ENCODE measurements at regions not wholly inside any gene's neighbourhood (a gene's known extent, or its start where the extent isn't known, plus 50 kb on each side); places are given as distances from the start of the nearest gene placed in this dataset.

GRCh38 chr6:159118924-159119323 lies 50.3 kb upstream of the FNDC1 start:
- DNase-seq, result no peak

GRCh38 chr6:159117563-159117962 lies 51.6 kb upstream of the FNDC1 start:
- peak in 1 of 2 donors; percentile 79 for DNase-seq

GRCh38 chr6:159117046-159117445 lies 52.2 kb upstream of the FNDC1 start:
- no peak for DNase-seq

DNA sequence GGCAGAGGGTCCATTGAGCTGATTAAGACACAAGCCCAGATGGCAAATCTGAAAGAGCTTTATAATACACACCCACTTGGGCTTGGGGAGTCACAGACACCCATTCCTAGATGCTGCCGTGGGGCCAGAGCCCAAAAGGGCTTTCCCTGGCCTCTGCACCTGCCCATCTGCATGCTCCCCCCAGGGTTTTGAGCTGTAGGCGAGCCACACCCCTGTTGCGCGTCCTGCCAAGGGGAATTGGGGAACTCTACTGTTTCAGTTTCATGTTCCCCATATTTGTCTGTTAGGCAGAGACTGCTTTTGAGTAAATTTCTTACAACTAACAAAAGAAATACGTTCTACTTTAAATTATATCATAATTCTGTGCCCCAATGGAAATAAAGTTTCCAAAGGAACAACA lies 52.9 kb upstream of the FNDC1 start:
- peak in 1 of 2 donors; percentile 81 for DNase-seq

DNA sequence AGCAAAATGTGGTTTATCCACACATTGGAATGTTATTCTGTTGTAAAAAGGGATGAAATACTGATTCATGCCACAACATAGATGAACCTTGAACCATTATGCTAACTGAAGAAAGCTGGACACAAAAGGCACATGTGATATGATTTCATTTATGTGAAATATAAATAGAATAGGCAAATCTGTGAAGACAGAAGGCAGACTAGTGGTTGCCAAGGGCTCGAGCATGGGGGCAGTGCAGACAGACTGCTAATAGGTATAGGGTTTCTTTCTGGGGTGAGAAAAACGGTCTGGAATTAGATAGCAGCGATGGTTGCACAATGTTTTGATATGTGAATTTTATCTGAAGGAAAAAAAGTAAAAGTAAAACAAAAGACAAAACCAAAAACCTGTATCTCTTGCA lies 54.6 kb upstream of the FNDC1 start:
- no peak for DNase-seq

GRCh38 chr6:159113223-159113622 lies 56.0 kb upstream of the FNDC1 start:
- DNase-seq, result no peak

DNA sequence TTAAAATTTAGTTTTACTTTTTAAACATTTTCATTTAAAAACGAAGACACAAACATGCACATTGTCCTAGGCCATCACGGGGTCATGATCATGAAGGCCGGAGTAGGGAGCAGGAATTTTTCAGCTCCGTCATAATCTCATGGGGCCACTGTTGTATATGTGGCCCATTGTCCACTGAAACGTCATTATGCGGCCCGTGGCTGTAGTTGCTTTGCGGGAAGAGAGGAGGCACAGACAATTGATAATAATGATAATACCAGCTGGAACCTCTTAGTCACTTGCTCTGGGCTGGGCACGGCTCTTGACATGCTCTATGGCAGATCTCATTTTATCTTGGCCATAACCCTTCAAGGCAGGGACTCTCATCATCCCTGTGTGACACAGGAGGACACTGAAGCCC lies 56.5 kb upstream of the FNDC1 start:
- no peak for DNase-seq

GRCh38 chr6:159110748-159111147 lies 58.5 kb upstream of the FNDC1 start:
- DNase-seq, result no peak

GRCh38 chr6:159110013-159110412 lies 59.2 kb upstream of the FNDC1 start:
- peak; percentile 43 to 64 for DNase-seq

DNA sequence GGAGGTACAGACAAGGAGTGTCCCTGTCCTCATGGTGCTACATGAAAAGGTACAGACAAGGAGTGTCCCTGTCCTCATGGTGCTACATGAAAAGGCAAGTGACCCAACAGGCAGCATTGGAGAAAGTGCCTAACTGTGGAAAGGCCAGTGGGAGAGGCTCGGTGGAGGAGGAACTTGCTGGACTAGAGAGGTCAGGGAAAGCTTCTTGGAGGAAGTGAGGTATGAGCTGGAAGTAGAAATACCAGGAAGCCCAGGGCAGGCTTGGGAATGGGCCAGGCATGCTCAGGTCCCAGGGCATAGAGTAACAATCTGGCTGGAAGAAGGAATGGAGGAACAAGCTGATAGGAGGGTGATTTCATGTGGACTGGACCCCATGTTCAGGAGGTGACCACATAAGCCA lies 59.8 kb upstream of the FNDC1 start:
- DNase-seq, result no peak

- no peak for DNase-seq
Measured at GRCh38 chr6:159108426-159108985, 60.7 kb upstream of the FNDC1 start.

GRCh38 chr6:159107451-159108260 lies 61.5 kb upstream of the FNDC1 start:
- DNase-seq, result peak; percentile 81 to 84

DNA sequence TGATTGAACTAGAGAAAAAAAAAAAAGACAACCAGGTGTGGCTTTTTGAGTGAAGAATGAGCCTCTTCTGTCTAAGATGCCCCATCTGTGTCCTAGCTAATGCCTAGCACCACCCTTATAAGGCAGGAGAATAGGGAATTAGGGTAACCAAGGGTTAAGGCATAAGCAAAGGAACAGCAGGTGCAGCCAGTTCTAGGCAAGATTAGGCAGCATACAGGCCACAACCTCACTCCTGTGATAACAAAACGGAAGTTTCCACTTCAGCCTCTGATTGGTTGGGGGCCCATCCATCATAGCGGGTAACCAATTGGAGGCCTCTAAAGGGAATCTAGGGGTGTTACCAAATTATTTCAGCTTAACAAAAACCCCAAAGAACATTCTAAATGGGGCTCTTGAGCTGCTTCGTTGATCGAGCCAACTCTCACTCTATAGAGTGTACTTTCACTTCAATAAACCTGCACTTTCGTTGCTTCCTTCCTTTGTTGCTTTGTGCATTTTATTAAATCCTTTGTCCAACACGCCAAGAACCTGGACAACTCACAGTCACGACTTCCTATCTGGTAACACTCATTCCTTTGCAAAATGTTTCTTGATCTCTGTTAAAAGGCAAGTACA lies 61.9 kb upstream of the TAGAP start:
- DNase-seq, result peak; percentile 93 to 97

- no peak for DNase-seq
Measured at GRCh38 chr6:159105716-159106115, 60.9 kb upstream of the TAGAP start.

DNA sequence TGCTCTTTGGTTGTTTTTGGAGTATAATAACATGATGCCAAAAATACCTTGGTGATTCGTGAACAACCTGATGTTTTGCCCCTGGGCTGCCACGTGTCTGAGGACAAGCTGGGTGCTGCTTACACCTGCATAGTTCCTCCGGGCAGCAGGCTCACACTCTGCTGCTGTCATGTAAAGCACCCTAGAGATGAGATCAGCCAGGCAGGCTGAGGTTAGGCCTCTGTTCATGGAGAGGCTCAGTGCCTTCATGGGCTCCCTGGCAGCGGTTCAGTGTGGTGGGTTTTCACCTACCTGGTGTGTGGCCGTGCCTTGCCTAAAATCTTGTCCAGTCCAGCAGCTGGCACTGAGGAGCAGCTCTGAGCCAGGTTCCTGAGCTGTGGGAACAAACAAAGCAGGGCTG lies 60.1 kb upstream of the TAGAP start:
- DNase-seq, result peak in 1 of 2 donors; percentile 82

DNA sequence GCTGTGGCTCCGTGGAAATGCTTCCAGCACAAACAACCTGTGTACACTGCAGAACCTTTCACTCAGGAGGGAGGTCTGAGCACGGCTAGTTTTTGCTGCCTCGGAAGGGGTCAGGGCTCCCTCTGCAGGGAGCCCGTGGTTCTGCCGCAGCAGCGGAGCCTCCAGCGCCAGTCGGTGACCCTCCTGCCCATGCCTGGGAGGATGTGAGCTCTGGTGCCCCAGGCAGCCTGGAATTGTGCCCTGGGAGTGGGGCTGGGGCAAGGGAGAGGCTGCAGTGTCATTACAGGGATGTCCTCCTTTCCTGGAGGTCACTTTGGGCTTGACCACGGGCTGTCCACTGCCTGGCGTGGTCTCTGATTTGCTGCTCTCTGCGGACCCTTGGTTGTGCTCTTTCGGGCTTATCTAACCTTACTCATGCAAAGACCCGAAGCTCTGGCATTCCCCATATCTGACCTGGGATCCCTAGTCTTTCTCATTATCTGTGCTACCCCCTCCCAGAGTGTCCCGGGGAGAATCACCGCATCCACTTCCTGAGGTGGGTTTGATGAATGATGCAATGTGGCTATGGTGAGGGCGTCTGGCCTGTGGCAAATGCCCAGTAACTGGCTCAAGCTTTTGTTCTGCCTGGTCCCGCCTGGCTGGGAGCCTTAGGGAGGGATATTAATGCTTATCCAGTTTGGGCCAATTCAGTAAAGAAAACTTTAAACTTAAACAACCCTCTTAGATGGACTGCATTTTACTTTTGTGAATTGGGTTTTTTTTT lies 59.6 kb upstream of the TAGAP start:
- DNase-seq, result peak; percentile 86 to 88

- DNase-seq, result no peak
Measured at GRCh38 chr6:159103396-159104162, 58.8 kb upstream of the TAGAP start.

DNA sequence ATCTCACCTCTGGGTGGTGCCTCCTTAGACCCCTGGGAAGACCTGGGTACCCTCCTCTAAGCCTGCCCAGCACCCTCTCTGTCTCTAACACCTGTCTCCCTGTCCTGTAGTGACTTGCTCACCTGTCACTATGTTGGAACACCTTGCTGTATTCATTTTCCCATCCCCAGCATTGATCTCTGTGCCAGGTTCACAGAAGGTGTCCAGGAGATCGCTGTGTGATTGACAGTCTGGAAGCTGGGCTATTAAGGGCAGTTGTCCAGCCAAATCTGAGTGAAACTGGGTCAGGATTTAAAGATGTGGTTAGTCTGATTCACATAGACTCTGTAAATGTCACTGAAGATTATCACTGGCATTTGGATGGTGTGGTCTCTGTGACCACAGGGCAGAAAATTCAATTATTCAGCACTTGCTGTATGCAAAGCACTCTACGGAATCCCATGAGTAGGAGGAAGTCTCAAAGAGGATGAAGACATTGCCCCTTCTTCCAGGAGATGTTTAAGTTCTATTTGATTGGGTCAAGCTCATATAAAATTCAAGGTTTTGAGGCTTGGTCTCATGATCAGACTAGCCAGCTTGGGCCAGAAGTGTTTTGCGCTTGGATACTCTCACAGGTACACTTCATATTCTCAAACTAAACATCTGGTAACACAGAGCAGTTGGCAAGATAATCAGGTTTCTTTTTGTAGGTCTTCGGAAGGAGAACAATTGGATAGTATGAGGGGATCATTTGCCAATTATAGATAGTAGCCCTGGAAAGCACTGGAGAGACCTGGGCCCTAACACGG lies 57.8 kb upstream of the TAGAP start:
- no peak for DNase-seq

GRCh38 chr6:159101656-159102055 lies 56.9 kb upstream of the TAGAP start:
- DNase-seq, result no peak

DNA sequence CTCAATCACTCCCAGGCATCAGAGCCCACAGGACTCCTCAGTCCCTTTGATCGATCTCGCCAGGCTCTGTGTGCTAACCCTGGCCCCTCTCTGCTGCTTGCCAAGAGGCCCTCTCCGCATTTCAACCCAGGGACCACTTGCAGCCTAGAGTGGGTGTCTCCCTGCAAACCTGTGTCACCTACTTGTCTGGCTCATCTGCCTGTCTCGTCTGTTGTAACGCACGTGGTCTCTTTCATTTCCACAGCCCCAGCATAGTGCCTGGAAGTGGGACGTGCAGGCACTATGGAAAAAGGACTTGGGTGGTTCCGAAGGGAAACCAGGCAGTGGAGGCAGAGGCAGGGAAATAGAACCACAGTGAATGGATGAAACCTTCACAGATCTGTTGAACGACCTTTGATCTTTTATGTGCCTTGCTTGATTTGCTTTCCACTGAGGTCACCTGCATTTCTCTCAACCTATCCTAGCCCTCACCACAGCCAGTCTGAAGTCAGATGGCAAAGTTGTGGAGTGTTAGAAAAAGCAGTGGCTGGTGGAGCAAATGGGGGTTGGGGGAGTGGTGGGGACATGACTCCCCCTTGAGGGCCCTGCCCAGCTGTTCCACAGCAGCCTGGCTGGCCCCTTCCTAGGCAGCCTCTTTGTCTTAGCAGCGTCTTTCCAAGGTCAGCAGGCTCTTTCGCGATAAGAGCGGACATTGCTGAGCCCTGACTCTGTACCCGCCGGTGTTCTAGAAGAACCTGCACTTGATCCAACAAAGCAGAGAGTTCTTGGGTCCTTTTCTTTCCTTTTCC lies 55.8 kb upstream of the TAGAP start:
- DNase-seq, result no peak

DNA sequence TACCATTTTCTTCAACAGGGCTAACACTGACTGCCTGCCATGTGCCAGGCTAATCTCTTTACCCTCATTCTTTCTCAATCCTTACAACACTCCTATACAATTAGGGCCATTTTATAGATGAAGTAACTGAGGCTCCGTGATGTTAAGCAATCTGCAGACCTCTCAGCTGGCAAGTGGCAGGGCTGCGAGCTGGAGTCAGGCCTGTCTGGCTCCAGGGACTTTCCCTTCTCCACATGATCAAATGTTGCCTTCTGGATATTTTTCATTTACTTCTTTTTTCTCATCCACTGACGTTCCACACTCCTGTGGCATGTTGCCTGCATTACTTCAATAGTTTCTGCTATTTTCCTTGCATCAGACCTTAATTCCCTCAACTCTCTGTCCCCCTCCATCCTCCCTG lies 55.2 kb upstream of the TAGAP start:
- no peak for DNase-seq
